ENCODE measurements at regions not wholly inside any gene's neighbourhood (a gene's known extent, or its start where the extent isn't known, plus 50 kb on each side); places are given as distances from the start of the nearest gene placed in this dataset.

DNA sequence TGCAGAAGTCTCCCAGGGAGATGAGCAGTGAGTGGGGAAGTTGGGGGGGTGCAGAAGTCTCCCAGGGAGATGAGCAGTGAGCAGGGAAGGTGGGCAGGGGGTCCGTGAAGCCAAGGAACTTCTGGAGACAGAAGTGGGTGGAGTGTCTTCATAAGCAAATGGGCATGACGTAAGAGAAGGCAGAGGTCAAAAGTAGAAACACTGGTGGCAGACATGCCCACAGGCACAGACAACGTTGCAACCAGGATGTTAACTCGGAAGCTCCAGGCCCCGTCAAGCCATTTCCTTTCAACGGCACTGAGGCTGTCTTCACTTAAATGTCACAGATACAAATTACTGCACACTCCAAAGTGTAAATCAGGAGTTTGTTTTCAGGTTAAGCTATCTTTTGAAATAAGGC is 186.1 kb downstream of the SHANK2 start:
- ATAC-seq (no peak), DNase-seq (no peak)
- Mint-ChIP-seq H3K4me3 (no peak overlapping the region), H3K27me3 (peaks cover 18% of the 10 kb centered on the region), H3K4me1 (ENCODE audit: low read depth) (no peaks in the 10 kb centered on the region), H3K9me3 (no peaks in the 10 kb centered on the region), H3K27ac (no peak overlapping the region), H3K36me3 (ENCODE audit: low read depth) (no peaks in the 10 kb centered on the region)
- TF ChIP-seq, protein P1, sequence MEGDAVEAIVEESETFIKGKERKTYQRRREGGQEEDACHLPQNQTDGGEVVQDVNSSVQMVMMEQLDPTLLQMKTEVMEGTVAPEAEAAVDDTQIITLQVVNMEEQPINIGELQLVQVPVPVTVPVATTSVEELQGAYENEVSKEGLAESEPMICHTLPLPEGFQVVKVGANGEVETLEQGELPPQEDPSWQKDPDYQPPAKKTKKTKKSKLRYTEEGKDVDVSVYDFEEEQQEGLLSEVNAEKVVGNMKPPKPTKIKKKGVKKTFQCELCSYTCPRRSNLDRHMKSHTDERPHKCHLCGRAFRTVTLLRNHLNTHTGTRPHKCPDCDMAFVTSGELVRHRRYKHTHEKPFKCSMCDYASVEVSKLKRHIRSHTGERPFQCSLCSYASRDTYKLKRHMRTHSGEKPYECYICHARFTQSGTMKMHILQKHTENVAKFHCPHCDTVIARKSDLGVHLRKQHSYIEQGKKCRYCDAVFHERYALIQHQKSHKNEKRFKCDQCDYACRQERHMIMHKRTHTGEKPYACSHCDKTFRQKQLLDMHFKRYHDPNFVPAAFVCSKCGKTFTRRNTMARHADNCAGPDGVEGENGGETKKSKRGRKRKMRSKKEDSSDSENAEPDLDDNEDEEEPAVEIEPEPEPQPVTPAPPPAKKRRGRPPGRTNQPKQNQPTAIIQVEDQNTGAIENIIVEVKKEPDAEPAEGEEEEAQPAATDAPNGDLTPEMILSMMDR (IDR thresholded peaks at IDR 0.05) = no peak
- POLR2A ChIA-PET = no interaction called here
- intact Hi-C loops (cut with micrococcal nuclease) = no loop called here
- CTCF ChIA-PET = no interaction called here

DNA sequence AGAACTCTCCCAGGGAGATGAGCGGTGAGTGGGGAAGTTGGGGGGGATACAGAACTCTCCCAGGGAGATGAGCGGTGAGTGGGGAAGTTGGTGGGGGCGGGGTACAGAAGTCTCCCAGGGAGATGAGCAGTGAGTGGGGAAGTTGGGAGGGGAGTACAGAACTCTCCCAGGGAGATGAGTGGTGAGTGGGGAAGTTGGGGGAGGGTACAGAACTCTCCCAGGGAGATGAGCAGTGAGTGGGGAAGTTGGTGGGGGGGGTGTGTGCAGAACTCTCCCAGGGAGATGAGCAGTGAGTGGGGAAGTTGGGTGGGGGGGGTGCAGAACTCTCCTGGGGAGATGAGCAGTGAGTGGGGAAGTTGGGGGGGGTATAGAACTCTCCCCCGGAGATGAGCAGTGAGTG is 186.5 kb downstream of the SHANK2 start:
- Mint-ChIP-seq H3K4me1 (ENCODE audit: low read depth) (no peaks in the 10 kb centered on the region), H3K4me3 (no peak overlapping the region), H3K27me3 (peaks cover 18% of the 10 kb centered on the region), H3K36me3 (ENCODE audit: low read depth) (no peaks in the 10 kb centered on the region), H3K9me3 (no peaks in the 10 kb centered on the region), H3K27ac (no peak overlapping the region)
- intact Hi-C loops (cut with micrococcal nuclease) = no loop called here
- TF ChIP-seq, protein P1 (IDR thresholded peaks at IDR 0.05) = no peak
- POLR2A ChIA-PET = no interaction called here
- ATAC-seq (no peak), DNase-seq (no peak)
- CTCF ChIA-PET = no interaction called here

DNA sequence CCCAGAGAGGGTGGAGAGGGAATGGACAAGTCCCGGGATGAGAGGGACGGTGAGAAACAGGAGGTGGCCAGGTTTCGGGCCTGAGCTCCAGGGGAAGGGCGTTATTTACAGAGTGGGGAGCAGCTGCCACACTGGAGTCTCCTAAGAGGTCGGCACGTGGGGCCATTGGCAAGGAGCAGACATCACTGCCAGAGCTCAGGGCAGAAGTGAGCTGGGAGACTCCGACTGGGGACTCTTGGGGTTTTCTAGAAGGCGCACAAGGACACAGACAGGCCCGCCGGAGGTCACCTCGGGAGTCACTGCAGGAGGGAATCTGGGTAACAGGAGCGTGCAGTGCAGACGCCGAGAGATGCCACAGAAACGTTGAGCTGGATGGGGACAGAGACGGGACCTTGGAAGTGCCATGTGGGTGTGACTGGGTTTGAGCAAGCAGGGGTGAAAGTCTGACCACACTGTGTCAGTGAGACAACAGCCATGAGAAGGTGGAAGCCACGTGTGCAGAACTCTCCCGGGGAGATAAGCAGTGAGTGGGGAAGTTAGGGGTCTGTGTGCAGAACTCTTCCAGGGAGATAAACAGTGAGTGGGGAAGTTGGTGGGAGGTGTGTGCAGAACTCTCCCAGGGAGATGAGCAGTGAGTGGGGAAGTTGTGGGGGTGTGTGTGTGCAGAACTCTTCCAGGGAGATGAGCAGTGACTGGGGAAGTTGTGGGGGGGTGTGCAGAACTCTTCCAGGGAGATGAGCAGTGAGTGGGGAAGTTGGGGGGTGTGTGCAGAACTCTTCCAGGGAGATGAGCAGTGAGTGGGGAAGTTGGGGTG is 187.5 kb downstream of the SHANK2 start:
- H3K27ac Mint-ChIP-seq = no peak overlapping the region
- ChIA-PET POLR2A (no interaction called here), CTCF (no interaction called here)

DNA sequence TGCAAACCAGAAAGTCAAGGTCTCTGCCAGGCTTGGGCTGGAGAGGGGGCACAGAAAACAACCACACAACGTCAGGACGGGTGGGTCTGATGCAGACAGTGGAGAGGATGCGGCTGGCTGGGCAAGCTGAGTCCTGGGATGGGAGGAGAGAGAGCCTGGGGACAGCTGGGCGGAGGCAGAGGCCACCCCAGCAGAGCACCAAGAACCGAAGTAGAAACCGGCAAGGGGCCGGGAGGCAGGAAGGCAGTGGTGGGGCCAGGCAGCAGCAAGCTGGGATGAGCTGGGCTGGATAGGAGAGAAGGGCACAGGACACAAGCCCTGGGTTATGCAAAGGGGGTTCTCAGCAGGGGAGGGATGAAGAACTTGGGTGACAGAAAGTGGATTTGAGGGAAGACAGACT is 188.2 kb downstream of the SHANK2 start:
- peaks cover 18% of the 10 kb centered on the region for H3K27me3 Mint-ChIP-seq
- intact Hi-C loops (cut with micrococcal nuclease) = no loop called here
- ATAC-seq (no peak), DNase-seq (no peak)
- no peak overlapping the region for H3K4me3 Mint-ChIP-seq
- TF ChIP-seq, protein P1 (IDR thresholded peaks at IDR 0.05) = no peak
- no peaks in the 10 kb centered on the region for H3K36me3 Mint-ChIP-seq (ENCODE audit: low read depth)
- ChIA-PET CTCF (no interaction called here), POLR2A (no interaction called here)
- no peaks in the 10 kb centered on the region for H3K4me1 Mint-ChIP-seq (ENCODE audit: low read depth)
- H3K27ac Mint-ChIP-seq = no peak overlapping the region
- no peaks in the 10 kb centered on the region for H3K9me3 Mint-ChIP-seq

More for the DNA sequence above, 187.5 kb downstream of the SHANK2 start:
- Mint-ChIP-seq H3K4me3 (no peak overlapping the region), H3K27me3 (peaks cover 18% of the 10 kb centered on the region), H3K36me3 (ENCODE audit: low read depth) (no peaks in the 10 kb centered on the region), H3K4me1 (ENCODE audit: low read depth) (no peaks in the 10 kb centered on the region), H3K9me3 (no peaks in the 10 kb centered on the region)
- TF ChIP-seq, protein P1 (IDR thresholded peaks at IDR 0.05) = no peak
- DNase-seq (no peak), ATAC-seq (no peak)
- intact Hi-C loops (cut with micrococcal nuclease) = no loop called here

DNA sequence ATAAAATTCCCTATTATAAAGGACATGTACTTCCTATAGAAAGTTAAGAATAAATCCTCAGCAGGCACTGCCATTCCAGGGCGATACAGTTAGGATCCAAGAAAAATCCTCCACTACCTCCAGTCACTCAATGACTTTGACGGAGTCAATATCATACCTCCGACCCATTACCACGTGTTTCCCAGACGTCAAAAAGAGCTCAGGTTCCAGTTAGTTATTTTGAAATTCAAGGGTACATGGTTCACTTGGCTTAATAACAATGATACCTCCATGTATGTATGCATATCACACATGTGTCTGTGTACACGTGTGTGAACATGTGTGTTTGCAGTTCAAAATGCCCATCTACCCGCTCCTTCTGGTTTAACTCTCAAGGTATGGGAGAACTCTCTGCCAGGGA is 189.2 kb downstream of the SHANK2 start:
- peaks cover 18% of the 10 kb centered on the region for H3K27me3 Mint-ChIP-seq
- no peak overlapping the region for H3K27ac Mint-ChIP-seq
- ChIA-PET CTCF (no interaction called here), POLR2A (no interaction called here)
- H3K9me3 Mint-ChIP-seq = no peaks in the 10 kb centered on the region
- DNase-seq (no peak), ATAC-seq (no peak)
- no peaks in the 10 kb centered on the region for H3K4me1 Mint-ChIP-seq (ENCODE audit: low read depth)
- no peak overlapping the region for H3K4me3 Mint-ChIP-seq
- H3K36me3 Mint-ChIP-seq (ENCODE audit: low read depth) = no peaks in the 10 kb centered on the region
- TF ChIP-seq, protein P1 (IDR thresholded peaks at IDR 0.05) = no peak
- intact Hi-C loops (cut with micrococcal nuclease) = no loop called here

Data from activated CD8-positive, alpha-beta T cell treated with anti-CD3 and anti-CD28 coated beads for 36 hours (primary cell).